ENCODE measurements at regions not wholly inside any gene's neighbourhood (a gene's known extent, or its start where the extent isn't known, plus 50 kb on each side); places are given as distances from the start of the nearest gene placed in this dataset.

GRCh38 chr10:130786365-130786966 is 525.1 kb downstream of the TCERG1L start:
- H2AK5ac ChIP-seq (ENCODE audit: insufficient read length, low read length), result no peak overlapping the region
- DNase-seq, result no peak
- H3T11ph ChIP-seq (ENCODE audit: low read length), result no peak overlapping the region
- H3K79me2 ChIP-seq (ENCODE audit: insufficient read depth, low read length), result no peaks in the 10 kb centered on the region
- H3K79me1 ChIP-seq (ENCODE audit: insufficient read depth, low read depth, low read length, poor library complexity, severe bottlenecking), result no peaks in the 10 kb centered on the region
- H3K4ac ChIP-seq (ENCODE audit: low read depth, low read length), result no peak overlapping the region
- no peaks in the 10 kb centered on the region for H3K4me1 ChIP-seq (ENCODE audit: insufficient read depth, low read length)
- no peaks in the 10 kb centered on the region for H3K23me2 ChIP-seq (ENCODE audit: insufficient read length, low read depth, low read length, poor library complexity, severe bottlenecking)
- Mint-ChIP-seq H3K9me3 (no peaks in the 10 kb centered on the region), H3K4me1 (0 out of 4 replicates have a peak, but pooled peaks cover 2% of the 10 kb centered on the region in 2 experiments), H3K4me3 (no peak overlapping the region), H3K27ac (no peak overlapping the region), H3K36me3 (ENCODE audit: insufficient read depth in 1 of 3, low read depth in 3 of 3) (no peaks in the 10 kb centered on the region), H3K27me3 (ENCODE audit: low read depth) (no peaks in the 10 kb centered on the region)
- no peak overlapping the region for H4K8ac ChIP-seq (replicated peaks; ENCODE audit: insufficient read length, low read depth, low read length)
- no peak overlapping the region for H2BK12ac ChIP-seq (ENCODE audit: insufficient read length, low read depth, low read length)
- no peak overlapping the region for H2BK15ac ChIP-seq (ENCODE audit: low read depth, low read length)
- H3K27ac ChIP-seq (ENCODE audit: insufficient read length, low read depth, low read length), result no peak overlapping the region
- no peak overlapping the region for H3K18ac ChIP-seq (ENCODE audit: insufficient read length, low read depth, low read length)
- no peak overlapping the region for H3K56ac ChIP-seq (ENCODE audit: insufficient read length, low read depth, low read length)
- no peak overlapping the region for H2AFZ ChIP-seq (ENCODE audit: low read length)
- no peaks in the 10 kb centered on the region for H4K20me1 ChIP-seq (ENCODE audit: control insufficient read depth, insufficient read depth, insufficient read length)
- no peak overlapping the region for H3K14ac ChIP-seq (ENCODE audit: insufficient read depth, low read length)
- H2BK20ac ChIP-seq (ENCODE audit: low read depth, low read length, poor library complexity, severe bottlenecking), result no peak overlapping the region
- no peaks in the 10 kb centered on the region for H3K9me3 ChIP-seq (ENCODE audit: control insufficient read depth, low read depth, low read length)
- H4K91ac ChIP-seq (ENCODE audit: insufficient read length, low read depth, low read length), result no peak overlapping the region
- no peak overlapping the region for H2BK5ac ChIP-seq (ENCODE audit: insufficient read length, low read length)
- H3K9ac ChIP-seq (ENCODE audit: extremely low read depth, insufficient read length, low read length), result no peak overlapping the region
- no CpG with 5 or more reads among the region's 20 CpGs for WGBS (ENCODE audit: extremely low coverage, insufficient read length, low lambda C conversion rate)
- no peak overlapping the region for H2BK120ac ChIP-seq (ENCODE audit: low read depth, low read length, poor library complexity, severe bottlenecking)
- no peak for TF ChIP-seq CTCF (conservative IDR thresholded peaks at IDR 0.05)
- H4K5ac ChIP-seq (ENCODE audit: insufficient read length, low read depth, low read length), result no peak overlapping the region
- no peaks in the 10 kb centered on the region for H3K27me3 ChIP-seq (ENCODE audit: insufficient read depth, low read length)
- no peak overlapping the region for H3K4me2 ChIP-seq (ENCODE audit: insufficient read depth, insufficient read length, low read length)
- no peak overlapping the region for H3K23ac ChIP-seq (ENCODE audit: insufficient read length, low read depth, low read length)

All from H9 (cell line).